ENCODE measurements at regions not wholly inside any gene's neighbourhood (a gene's known extent, or its start where the extent isn't known, plus 50 kb on each side); places are given as distances from the start of the nearest gene placed in this dataset.

DNA sequence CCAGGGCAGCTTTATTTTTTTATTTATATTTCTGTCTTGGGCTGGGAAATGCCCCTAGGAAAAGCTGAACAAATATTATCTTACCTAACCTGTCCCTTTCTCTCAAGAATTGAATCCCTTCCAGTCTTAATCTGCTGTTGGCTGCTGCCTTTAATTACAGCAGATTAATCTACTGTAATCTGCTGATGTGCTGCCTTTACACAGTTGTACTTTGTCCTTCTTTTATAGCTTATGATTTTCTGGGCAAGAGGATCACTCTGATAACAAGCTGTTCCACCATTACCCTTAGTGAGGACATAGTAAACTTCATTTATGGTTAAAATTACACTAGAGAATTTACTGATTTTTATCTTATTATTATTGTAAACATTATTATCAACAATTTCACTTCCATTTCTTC, 234.5 kb upstream of the MAN1A1 start:
- Histone ChIP-seq H3K79me2 (ENCODE audit: insufficient read depth, low read length) (no peaks in the 10 kb centered on the region), H3K4me2 (ENCODE audit: insufficient read depth, insufficient read length, low read length) (no peak overlapping the region), H3T11ph (ENCODE audit: low read length) (no peak overlapping the region), H2BK12ac (ENCODE audit: insufficient read length, low read depth, low read length) (no peak overlapping the region), H4K8ac (replicated peaks; ENCODE audit: insufficient read length, low read depth, low read length) (no peak overlapping the region), H2AK5ac (ENCODE audit: insufficient read length, low read length) (no peak overlapping the region), H4K5ac (ENCODE audit: insufficient read length, low read depth, low read length) (no peak overlapping the region), H4K20me1 (ENCODE audit: control insufficient read depth, insufficient read depth, insufficient read length) (no peaks in the 10 kb centered on the region), H2BK20ac (ENCODE audit: low read depth, low read length, poor library complexity, severe bottlenecking) (no peak overlapping the region), H2BK120ac (ENCODE audit: low read depth, low read length, poor library complexity, severe bottlenecking) (no peak overlapping the region), H3K56ac (ENCODE audit: insufficient read length, low read depth, low read length) (no peak overlapping the region), H3K9ac (ENCODE audit: extremely low read depth, insufficient read length, low read length) (no peak overlapping the region), H2BK5ac (ENCODE audit: insufficient read length, low read length) (no peak overlapping the region), H3K27me3 (ENCODE audit: insufficient read depth, low read length) (no peaks in the 10 kb centered on the region), H3K23me2 (ENCODE audit: insufficient read length, low read depth, low read length, poor library complexity, severe bottlenecking) (no peaks in the 10 kb centered on the region), H3K9me3 (ENCODE audit: control insufficient read depth, low read depth, low read length) (no peaks in the 10 kb centered on the region), H3K27ac (ENCODE audit: insufficient read length, low read depth, low read length) (no peak overlapping the region), H2BK15ac (ENCODE audit: low read depth, low read length) (no peak overlapping the region), H4K91ac (ENCODE audit: insufficient read length, low read depth, low read length) (no peak overlapping the region), H3K23ac (ENCODE audit: insufficient read length, low read depth, low read length) (no peak overlapping the region), H3K4me1 (ENCODE audit: insufficient read depth, low read length) (no peaks in the 10 kb centered on the region), H2AFZ (ENCODE audit: low read length) (no peak overlapping the region), H3K18ac (ENCODE audit: insufficient read length, low read depth, low read length) (no peak overlapping the region), H3K79me1 (ENCODE audit: insufficient read depth, low read depth, low read length, poor library complexity, severe bottlenecking) (no peaks in the 10 kb centered on the region), H3K14ac (ENCODE audit: insufficient read depth, low read length) (no peak overlapping the region), H3K4ac (ENCODE audit: low read depth, low read length) (no peak overlapping the region)
- Mint-ChIP-seq H3K27me3 (ENCODE audit: low read depth) (no peaks in the 10 kb centered on the region), H3K4me3 (no peak overlapping the region), H3K36me3 (ENCODE audit: insufficient read depth in 1 of 3, low read depth in 3 of 3) (no peaks in the 10 kb centered on the region), H3K4me1 (peaks cover 0 to 3% of the 10 kb centered on the region in 2 experiments; a peak in 2 of 4 replicates), H3K27ac (no peak overlapping the region), H3K9me3 (no peaks in the 10 kb centered on the region)
- DNase-seq, result no peak
- TF ChIP-seq, protein P1, sequence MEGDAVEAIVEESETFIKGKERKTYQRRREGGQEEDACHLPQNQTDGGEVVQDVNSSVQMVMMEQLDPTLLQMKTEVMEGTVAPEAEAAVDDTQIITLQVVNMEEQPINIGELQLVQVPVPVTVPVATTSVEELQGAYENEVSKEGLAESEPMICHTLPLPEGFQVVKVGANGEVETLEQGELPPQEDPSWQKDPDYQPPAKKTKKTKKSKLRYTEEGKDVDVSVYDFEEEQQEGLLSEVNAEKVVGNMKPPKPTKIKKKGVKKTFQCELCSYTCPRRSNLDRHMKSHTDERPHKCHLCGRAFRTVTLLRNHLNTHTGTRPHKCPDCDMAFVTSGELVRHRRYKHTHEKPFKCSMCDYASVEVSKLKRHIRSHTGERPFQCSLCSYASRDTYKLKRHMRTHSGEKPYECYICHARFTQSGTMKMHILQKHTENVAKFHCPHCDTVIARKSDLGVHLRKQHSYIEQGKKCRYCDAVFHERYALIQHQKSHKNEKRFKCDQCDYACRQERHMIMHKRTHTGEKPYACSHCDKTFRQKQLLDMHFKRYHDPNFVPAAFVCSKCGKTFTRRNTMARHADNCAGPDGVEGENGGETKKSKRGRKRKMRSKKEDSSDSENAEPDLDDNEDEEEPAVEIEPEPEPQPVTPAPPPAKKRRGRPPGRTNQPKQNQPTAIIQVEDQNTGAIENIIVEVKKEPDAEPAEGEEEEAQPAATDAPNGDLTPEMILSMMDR (conservative IDR thresholded peaks at IDR 0.05), result no peak

All from H9 (cell line).